Right ventricle myocardium superior (tissue), 1 donor: ENCODE measurements at regions not wholly inside any gene's neighbourhood (a gene's known extent, or its start where the extent isn't known, plus 50 kb on each side); places are given as distances from the start of the nearest gene placed in this dataset.
"Not testable (repeated sequence)": the region's sequence is repeated elsewhere in the genome, so short reads cannot be mapped to it uniquely, and the experiment has no call there.

Experiments
- ATAC-seq: fragments of 200-7000 bp; cut with Tn5 transposase; one replicate; pipeline ENCODE4 v1.9.1; 2020; ENCODE audit warnings: mild to moderate bottlenecking; ENCODE audit not compliant: poor library complexity
- DNase-seq: peaks from one replicate; pipeline ENCODE4 v3.0.0-alpha.2; 2020
- intact Hi-C: fragments of 100-400 bp; cut with DNase I; formaldehyde crosslinking; loops from one replicate; pipeline ENCODE4 v1.11.2; 2022
- donor health status: DM: no; HTN: yes; CAD: no; lungs with severe emphysema.

DNA sequence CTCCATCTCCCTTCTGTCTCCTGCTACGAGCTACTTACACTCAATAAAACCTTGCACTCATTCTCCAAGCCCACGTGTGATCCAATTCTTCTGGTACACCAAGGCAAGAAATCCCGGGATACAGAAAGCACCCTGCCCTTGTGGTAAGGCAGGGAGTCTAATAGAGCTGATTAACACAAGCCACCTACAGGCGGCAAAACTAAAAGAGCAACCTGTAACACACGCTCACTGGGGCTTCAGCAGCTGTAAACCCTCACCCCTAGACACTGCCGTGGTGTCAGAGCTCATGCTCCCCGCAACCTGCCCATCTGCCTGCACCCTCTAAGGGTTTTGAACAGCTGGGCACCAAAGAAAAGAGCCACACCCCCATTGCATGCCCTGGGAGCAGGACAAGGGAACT lies 755.4 kb upstream of the HTR2C start:
- no peak for DNase-seq
- intact Hi-C loops = no loop called here

DNA sequence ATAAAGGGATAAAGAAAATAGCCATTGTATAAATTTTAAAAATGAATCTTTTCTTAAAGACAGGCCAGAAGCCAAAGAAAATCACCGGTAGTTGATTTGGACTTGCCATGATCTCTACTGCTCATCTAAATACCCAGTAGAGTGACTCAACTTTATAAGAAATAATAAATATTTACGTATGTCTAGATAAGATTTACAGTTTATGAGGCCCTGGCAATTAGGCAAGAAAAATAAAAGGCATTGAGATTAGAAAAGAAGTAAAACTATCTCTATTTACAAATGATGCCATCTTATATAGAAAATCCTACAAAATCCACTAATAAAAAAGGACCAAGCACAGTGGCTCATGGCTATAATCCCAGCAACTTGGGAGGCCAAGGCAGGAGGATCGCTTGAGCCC lies 765.5 kb upstream of the HTR2C start:
- no peak for DNase-seq
- intact Hi-C loops = no loop called here
- no peak for ATAC-seq

More for the DNA sequence above, 755.4 kb upstream of the HTR2C start:
- no peak for ATAC-seq

DNA sequence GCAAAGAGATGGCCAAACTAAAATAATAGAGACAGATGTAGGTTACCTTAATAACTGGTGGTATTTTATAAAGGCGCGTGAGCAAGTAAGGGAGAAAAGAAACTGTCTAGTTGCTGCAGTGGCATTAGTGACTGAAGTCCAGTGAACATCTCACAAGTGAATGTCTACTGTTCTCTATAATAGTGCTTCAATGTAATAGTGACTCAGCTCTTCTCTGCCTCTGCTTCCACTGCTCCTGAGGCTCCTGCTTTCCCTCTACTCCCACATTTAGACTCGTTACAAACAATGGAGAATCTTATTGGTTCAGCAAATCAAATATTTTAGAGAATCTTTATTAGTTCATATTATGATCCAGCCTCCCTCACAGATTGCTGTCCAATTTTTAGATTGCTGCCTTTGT lies 779.1 kb upstream of the HTR2C start:
- DNase-seq (no peak), ATAC-seq (no peak)
- intact Hi-C loops = no loop called here

DNA sequence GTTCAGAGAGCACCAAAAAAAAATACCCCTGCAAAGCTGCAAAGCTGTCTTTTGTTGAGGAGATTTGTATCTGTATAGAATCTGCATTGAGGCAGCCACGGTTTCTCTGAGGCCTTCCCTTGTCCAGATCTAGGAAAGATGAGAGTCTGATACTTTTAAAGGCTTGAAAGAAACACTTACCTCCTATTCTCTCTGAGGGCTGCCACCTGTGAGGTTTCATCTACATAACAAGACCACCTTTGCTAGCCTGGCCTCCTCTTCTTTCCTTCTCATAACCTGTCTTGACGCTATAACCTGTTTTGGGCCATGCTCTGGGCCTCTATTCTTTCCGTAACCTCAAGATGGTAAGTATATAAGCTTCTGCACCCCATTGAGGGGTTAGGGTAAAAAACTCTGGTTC lies 779.6 kb upstream of the HTR2C start:
- ATAC-seq (no peak), DNase-seq (no peak)
- intact Hi-C loops = no loop called here

DNA sequence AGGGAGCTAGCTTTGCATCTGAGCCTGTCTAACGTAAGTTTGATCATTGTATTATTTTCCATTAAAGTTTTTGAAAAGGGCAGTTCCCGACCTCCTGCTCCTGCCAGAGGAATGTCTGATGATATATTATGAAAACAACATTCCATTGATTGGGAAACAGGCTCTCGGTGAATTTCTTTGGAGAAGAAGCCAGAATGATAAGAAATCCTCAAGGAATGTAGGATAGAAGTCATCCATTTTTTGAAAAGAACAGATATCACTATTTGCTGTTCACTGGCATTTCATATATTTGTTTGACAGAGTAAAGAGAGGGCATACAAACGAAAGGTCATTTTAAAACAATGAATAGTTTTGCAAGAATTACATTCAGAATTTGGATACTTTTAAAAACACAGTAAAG lies 781.0 kb upstream of the HTR2C start:
- ATAC-seq = no peak
- DNase-seq = no peak
- intact Hi-C loops = no loop called here

DNA sequence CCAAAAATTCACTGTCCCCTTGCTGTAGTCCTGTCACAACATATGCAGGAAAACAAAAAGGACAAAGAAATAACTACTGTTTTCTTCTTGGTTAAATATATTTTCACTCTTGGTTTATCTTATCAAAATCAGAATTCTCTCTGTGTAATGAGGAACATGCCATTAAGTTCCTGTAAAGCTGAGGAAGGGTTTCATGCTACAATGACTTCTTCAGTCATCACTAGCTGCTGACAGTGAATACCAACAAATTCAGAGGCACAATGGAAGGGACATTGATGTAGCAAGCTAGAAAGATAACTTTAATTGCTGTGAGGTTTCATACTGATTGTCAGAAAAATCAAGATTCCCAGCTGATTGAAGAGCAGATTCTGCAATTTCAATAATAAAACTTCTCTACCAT lies 782.9 kb upstream of the HTR2C start:
- intact Hi-C loops = no loop called here
- DNase-seq = no peak
- no peak for ATAC-seq

DNA sequence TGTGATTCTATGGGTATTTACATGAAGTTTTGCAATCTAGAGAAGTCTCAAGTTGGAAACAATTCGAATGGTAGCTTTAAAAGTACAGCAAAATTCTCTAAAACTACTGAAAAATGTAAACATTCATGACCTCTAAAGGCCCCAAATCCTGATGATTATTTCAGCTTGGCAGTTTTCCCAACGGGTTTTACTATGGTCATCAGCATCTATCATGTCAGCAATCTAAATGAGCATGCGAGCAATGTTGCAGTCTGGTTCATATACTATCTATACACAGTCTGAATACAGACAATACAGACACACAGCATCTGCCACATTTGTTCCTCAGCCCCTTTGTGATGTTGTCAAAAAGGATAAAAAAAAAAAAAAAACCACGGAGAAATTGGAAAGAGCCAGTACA lies 790.3 kb upstream of the HTR2C start:
- no peak for ATAC-seq
- intact Hi-C loops = no loop called here
- no peak for DNase-seq

DNA sequence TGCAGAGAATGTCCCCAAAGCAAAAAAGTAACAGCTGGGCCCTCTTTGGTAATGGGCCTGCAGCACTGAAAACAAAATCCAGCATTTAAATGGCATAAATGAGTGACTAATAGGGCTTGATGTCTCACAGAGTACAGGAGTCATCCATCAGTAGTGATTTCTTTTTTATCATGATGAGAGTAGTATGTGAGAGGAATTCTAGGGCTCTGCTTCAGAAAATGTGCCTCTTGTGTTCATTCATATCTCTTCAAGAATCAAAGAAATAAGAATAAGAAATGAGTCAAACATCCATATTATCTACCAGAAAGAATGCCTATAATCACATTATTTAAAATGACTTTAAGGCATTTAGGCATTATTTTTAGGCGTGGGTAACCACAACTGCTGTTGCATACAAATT lies 792.9 kb upstream of the HTR2C start:
- ATAC-seq (no peak), DNase-seq (no peak)
- intact Hi-C loops = no loop called here

DNA sequence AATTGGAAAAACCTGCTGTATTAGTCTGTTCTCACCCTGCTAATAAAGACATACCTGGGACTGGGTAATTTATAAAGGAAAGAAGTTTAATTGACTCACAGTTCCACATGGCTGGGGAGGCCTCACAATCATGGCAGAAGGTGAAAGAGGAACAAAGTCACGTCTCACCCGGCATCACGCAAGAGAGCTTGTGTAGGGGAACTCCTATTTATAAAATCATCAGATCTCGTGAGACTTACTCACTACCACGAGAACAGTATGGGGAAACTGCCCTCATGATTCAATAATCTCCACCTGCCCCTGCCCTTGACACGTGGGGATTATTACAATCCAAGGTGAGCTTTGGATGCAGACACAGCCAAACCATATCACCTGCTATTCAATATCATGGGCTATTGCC lies 799.1 kb upstream of the HTR2C start:
- intact Hi-C loops, ATAC-seq, DNase-seq: not testable (repeated sequence)

DNA sequence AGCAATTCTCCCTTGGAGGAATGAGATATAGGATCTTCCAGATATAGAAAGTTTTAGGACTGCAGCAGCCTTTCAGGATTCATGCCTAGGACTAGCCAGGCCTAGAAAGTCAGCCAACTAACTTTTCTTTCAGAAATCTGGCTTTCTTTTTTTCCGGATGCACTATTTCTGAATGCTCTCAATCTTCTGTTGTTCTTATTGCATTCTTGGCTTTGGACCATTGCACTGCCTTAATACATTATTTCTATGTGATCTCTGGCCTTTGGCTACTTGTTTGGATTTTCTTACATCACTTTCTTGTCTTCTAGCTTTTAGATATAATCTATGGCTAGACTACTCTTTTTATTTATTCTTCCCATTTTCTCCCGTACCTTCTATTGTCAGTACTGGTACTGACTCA lies 813.1 kb upstream of the HTR2C start:
- ATAC-seq (no peak), DNase-seq (no peak)
- intact Hi-C loops = no loop called here

DNA sequence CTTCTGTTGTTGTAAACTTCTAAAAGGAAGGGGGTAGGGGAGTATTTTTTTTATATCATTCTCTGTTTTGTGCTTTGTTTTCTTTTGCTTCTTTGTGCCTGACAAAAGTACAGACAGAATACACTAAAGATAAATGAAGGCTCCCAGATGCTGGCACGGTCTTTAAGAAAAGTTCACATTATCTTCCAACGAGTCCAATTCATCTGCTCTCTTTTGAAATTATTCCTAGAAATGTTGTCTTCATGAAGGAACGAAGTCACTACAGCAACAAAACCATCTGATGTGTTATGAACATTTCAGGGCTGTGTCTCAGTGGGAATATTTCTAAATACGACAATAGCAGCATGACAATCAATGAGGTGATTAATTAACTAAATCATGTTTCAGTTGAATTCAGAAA lies 813.8 kb upstream of the HTR2C start:
- ATAC-seq (no peak), DNase-seq (no peak)
- intact Hi-C loops = no loop called here

DNA sequence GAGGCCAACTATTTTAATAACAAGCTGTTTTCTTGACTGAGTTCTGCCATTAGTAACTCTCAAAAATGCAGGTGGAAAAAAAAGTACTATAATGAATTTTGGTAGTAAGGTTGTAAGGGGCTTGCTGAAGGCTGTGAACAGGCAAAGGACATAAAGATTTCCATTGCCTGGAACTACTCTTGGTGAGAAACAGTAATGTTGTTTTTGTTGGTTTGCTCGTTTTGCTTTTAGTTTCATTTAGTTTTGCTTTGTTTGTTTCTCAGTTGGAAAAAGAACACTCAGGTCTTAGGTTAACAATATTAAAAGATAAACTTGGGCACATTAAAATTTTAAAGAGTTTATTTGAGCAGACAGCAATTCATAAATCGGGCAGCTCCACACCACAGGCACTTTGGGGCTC lies 824.5 kb upstream of the HTR2C start:
- ATAC-seq = no peak
- intact Hi-C loops = no loop called here
- no peak for DNase-seq

DNA sequence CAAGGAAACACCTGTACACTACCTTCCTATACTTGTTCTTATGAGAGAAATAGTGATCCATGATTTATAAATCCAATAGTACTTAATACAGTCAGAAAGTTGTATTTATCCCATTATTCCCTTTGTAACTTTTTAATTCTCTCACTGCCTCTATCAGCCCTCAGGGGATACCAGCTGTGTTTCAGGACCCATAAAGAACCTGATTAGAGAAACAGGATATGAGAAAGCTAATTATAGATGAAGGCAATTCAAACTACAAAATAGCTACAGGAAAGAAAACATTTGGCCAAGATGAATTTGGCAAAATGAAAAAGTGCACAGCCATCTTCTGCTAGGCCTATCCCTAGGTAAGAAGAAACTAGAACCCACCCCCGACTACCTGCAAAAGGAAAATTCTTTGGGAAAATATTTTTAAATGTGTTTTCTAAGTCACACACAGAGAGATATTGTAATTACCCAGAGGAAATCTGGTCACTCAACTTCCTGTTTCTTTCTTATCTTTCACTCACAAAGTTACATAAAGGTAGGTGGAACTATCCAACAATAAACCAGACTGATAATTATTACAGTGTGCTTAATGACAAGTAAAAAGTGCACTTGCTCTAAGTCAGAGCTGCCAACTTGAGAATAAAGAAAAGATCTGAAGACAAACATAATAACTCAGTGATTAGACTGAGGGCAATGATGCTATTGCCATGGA lies 836.5 kb upstream of the HTR2C start:
- intact Hi-C loops = no loop called here
- DNase-seq = no peak
- no peak for ATAC-seq

DNA sequence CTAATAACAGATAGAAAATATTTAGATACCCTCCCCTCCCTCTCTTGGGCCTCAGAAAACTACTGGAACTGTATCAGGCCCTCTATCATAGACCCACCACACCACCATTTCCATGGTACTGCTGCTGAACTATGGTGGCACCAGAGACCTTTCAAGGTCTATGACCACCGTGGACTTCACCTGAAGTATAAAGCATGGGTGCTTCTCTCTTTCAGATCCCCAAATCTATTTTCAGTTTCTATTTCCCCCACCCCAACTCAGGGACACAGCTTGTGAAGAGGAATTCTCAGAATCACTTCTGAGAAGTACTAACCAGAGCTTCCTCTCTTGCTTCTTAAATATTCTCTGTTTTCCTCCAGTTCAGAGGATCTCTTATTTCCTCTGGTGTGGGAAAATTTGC lies 840.8 kb upstream of the HTR2C start:
- ATAC-seq (no peak), DNase-seq (no peak)
- intact Hi-C loops = no loop called here

DNA sequence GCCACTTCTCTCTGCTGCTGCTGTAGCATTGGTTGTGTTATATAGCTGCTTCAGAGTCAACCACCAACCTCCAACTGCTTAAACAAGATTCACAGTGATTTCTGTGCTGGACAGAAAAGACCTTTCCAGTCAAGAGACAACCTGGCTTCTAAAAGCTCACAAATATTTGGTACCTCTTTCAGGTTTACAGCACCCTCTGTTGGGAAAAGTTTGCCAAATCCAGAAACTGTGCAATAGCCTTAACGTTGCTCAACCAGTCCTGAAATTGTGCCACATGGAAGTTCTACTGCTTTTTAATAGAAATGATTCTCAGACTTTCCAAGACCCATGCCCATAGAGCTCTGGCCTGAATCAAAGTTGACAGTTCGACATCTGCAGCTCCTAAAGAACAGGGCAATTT lies 842.1 kb upstream of the HTR2C start:
- DNase-seq (no peak), ATAC-seq (no peak)
- intact Hi-C loops = no loop called here

DNA sequence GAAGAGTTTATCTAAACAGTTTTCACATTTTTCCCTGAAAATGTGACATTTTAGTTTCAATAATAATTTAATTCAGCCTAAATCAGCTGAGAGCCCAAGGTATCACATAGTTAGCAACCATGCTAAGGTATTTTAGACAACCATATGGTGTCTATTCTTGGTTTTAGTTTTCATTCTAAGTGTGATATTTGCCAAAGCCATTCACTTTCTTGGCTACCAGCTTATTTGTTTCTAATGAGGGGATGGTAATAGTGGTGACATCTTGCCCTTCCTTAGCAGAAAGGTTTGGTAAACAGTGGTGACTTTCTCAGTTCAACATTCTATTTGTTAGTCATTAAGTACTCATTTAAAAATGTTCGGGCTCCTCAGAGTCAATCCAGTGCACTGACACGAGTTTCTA lies 854.9 kb upstream of the HTR2C start:
- no peak for ATAC-seq
- intact Hi-C loops = no loop called here
- no peak for DNase-seq

DNA sequence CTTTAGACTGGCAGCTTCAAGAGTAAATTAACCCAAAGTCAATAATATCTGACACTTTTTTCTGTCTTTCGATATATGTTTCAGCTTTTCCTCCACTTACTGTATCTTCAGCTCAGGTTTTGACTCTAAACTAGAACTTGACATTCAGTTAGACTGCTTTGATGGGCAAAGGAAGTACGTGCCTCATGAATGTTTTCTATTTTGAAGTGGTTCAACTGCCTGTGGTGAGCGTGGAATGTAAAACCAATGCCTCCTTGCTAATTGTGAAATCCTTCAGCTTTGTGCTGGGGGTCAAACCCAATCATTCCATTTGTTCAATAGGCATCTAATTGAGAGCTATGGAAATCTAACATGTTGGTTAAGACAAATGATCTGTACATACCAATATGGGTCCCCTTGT lies 857.0 kb upstream of the HTR2C start:
- DNase-seq (no peak), ATAC-seq (no peak)
- intact Hi-C loops = no loop called here

DNA sequence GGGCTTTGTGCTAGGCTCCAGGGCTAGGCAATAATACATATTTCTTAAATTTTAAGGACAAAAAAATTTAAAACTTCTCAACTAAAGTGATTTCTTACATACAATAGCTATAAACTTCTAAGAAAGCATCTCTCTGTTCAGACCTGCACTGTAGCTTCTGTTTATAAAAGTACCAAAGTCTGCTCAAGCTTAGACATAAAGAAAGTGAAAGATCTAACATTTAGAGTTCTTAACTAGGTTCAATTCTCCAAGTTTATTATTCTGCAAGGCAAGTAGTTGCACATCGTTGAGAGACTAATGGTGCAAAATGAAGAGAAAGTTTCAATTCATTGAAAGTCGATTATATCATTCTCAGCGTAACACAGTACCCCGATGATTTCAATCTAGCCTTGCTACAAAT lies 857.4 kb upstream of the HTR2C start:
- ATAC-seq = no peak
- DNase-seq = no peak
- intact Hi-C loops = no loop called here

DNA sequence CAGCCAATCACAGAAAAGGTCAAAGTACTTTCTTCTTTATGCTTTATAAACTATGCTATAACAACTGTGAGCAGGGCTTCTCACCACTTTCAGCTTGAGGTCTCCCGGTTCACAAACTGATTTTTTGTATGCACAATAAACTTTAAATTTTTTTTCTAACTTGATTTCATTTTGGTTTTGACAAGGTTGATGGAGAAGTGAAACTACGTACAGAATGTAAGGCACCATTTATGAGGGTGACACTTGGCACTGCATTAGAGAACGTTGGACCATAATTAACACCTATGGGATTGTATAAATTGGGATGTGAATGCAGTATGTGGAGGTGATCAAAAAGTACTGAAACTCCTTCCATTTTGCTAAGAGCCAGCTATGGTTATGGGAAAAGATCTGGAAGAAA lies 857.9 kb upstream of the HTR2C start:
- ATAC-seq (no peak), DNase-seq (no peak)
- intact Hi-C loops = no loop called here

DNA sequence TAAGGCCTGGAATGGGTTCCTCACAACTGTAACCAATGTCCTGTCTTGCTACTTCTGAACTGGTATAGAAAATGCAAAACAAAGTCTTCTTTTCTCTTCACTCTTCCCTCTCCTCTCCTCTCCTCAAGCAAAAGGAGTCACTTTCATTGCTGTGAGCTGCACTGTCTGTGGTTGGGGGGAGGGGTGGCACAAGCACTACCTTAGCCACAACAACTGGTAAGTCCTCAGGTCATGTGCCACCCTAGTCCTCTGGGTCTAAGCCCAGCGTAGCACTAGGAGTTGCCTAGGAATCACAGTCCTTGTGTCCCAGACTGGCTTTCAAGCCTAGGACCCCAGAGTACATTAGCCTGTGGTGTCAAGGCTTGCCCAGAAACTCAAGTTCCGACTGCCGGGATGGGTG lies 859.3 kb upstream of the AMOT start:
- no peak for ATAC-seq
- intact Hi-C loops = no loop called here
- DNase-seq = no peak

DNA sequence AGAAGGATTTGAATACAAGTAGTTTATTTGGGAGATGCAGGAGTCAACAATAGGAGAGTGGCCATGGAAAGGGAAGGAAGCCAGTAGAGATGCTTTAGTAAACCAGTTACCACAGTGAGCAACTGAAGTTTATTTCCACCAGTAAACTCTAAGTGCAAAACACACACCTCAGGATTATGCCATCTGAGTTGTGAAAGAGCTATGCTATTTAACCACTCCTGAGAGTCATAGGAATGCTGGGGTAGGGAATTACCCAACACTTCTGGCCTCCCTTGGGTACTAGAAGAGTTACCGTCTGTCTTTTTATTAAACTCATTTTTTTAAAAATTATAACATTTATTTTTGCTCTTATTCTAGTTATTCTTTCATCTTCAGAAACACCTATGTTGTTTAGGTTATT lies 834.6 kb upstream of the AMOT start:
- ATAC-seq (no peak), DNase-seq (no peak)
- intact Hi-C loops = no loop called here
